Ovary (tissue), 3 donors: ENCODE measurements at regions not wholly inside any gene's neighbourhood (a gene's known extent, or its start where the extent isn't known, plus 50 kb on each side); places are given as distances from the start of the nearest gene placed in this dataset.

Experiments
- CTCF ChIP-seq, 3 donors: fragments of 450-650 bp in 2 of 3; fragments of 200-600 bp in 1 of 3; IDR thresholded peaks; one replicate each; pipeline versions ENCODE4 v1.5.1 to v1.8.0; 2016 to 2022; ENCODE audit warnings: antibody characterized with exemption in 3 of 3, mild to moderate bottlenecking in 1 of 3
- EP300 ChIP-seq: sonication (generic); formaldehyde crosslinking; IDR thresholded peaks from one replicate; pipeline ENCODE4 v1.6.1; 2017; ENCODE audit warnings: antibody characterized with exemption
- POLR2A ChIP-seq: fragments of 450-650 bp; IDR thresholded peaks from one replicate; pipeline ENCODE4 v1.6.1; 2017; ENCODE audit warnings: antibody characterized with exemption, mild to moderate bottlenecking, moderate library complexity
- donor health status: DM: no; HTN: no; CAD: no.

GRCh38 chr9:110093871-110094270, 114.1 kb downstream of the C9orf152 start:
- TF ChIP-seq CTCF (IDR thresholded peaks at IDR 0.05) (no peak), EP300 (no peak), POLR2A (no peak)
